HG03139 (cell line): ENCODE measurements at regions not wholly inside any gene's neighbourhood (a gene's known extent, or its start where the extent isn't known, plus 50 kb on each side); places are given as distances from the start of the nearest gene placed in this dataset.
"Not testable (repeated sequence)": the region's sequence is repeated elsewhere in the genome, so short reads cannot be mapped to it uniquely, and the experiment has no call there.

Experiments
- ATAC-seq: cut with Tn5 transposase; IDR thresholded peaks from one replicate; pipeline ENCODE4 v1.9.1; 2021; ENCODE audit not compliant: unreplicated experiment

- no peak for ATAC-seq
Observed at GRCh38 chr22:48315439-48316256, 1512.0 kb downstream of the BRD1 start.

- no peak for ATAC-seq
Observed at GRCh38 chr22:48314073-48314472, 1513.6 kb downstream of the BRD1 start.

DNA sequence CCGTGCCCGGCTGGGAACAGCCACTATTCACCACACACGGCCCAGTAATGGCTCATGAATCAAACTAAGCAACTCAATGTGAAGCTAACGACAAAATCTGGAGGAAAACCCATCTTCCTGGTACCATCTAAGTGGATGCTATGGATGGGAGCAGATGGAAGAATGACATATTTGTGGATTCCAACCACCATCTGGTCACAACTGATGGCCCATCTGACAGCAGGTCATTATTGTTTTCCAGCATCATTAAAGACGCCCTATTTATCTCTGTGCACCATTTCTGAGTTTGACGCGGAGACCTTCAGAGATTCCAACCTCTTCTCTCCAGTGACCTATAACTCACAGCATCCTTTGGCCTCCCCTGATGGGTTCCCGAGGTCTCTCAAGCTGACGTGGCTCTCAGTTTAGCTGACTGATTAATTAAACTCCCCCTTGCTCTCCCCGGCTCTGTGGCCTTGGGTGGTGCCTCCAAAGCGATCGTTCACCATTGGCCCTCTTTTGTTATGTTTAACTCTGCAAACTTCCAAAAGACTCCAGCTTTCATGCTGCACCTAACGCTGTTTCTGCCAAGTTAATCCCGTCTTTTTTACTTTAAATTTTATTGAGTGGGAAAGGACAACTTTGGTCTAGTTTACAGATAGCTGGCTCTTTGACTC is 1514.4 kb downstream of the BRD1 start:
- no peak for ATAC-seq

DNA sequence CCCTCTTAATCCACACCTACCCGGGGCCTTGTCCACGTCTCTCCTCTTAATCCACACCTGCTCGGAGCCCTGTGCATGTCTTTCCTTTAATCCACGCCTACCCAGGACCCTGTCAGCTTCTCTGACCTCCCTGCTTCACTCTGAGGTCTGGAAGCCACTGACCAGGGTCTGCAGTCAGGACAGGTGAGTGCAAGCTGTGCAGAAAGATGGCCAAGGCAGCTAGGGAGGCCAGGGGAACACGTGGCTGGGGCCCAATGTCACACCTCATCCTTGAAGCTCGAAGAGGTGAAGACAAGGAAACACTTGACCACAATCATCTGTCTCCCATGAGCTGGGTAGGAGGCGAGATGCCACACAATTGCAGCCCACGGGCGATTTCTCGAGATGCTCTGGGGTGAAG is 1516.9 kb downstream of the BRD1 start:
- no peak for ATAC-seq

- ATAC-seq: no peak
Observed at GRCh38 chr22:48310289-48310688, 1517.4 kb downstream of the BRD1 start.

DNA sequence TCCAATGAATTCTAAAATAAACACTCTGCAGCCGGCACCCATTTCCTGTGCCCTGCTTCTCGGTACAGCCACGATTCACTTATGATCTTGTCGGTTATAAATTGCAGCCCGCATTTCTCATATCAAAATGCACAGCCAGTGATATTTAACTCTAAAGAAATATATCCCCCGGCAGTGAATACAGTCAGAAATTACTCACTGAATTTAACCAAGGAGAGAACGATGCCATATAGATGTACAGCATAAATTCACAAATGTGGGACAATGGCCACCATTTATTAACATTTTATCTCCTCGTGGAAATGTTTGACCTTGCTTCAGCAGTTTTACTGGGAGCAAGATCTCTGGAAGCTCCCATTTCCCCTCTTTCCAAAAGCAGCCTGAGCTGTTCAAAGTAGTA is 1517.8 kb downstream of the BRD1 start:
- ATAC-seq: no peak

GRCh38 chr22:48309115-48309705 is 1518.5 kb downstream of the BRD1 start:
- no peak for ATAC-seq

GRCh38 chr22:48307931-48308330 is 1519.7 kb downstream of the BRD1 start:
- ATAC-seq: no peak

DNA sequence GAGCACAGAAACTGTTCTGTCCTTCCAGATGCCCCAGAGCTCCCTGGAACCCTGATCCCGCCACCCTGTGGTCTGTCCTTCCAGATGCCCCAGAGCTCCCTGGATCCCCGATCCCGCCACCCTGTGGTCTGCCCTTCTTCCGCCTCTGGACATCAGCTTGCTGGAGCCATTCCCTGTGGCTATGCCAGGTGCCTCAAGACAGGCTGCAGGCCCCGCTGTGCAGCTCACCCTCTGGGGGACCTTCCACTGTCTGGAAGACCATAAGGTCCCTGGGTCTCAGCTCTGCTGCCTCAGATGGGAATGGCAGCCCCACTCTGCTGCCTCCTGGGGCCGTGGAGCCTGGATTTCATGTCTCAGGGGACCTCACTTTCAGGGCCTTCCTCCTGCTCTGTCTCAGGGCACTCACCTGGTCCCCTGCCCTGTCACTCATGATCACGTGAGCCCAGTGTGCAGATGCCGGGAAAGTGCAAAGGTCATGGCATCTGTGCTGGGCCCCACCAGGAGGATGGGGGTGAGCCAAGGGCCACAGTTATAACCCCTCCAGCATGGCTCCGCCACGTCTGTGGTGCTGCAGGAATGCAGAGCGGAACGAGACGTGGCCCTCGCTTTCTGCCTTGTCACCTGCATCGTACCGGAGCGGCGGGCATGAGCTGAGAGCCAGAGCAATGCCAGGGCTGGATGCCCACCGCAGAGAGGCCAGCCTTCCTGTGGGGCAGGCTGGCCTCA is 1520.7 kb downstream of the BRD1 start:
- ATAC-seq: no peak

DNA sequence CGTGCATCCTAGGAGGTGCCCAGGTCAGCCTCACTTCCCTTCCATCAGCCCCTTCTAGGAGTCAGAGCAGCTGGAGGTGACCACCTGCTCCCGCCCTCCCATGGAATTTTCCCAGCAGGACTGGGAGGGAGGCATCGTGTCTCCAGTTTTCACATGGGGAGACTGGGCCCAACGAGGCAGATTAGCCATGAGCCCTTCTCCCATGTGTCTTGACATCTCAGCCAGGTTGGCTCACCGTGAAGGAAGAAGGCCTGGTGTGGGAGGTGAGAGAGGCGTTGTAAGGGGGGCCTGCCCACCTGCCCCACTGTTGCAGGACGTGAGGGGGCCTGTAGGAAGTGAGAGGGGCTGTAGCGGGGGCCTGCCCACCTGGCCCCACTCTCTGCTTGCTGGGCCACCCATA is 1521.4 kb downstream of the BRD1 start:
- ATAC-seq: no peak

DNA sequence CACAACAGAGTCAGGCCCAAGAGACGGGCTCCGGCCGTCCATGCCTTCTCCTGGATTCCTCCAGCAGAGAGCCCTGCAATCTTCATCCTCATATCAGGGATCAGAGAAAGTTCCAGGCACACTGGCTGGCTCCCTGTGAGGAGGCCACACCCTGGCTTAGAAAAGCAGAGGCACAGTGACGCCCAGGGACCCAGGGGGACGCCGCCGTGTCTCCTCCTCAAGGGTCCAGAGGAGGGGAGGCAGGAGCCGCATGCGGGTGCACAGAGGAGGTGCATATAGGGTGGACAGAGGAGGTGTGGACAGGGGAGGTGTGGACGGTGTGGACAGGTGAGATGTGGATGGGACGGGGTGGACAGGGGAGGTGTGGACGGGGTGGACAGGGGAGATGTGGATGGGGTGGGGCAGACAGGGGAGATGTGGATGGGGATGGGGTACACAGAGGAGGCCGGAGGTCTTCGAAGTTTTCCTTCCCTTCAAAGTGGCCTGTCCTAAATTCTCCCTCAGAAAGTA is 1521.9 kb downstream of the BRD1 start:
- no peak for ATAC-seq

DNA sequence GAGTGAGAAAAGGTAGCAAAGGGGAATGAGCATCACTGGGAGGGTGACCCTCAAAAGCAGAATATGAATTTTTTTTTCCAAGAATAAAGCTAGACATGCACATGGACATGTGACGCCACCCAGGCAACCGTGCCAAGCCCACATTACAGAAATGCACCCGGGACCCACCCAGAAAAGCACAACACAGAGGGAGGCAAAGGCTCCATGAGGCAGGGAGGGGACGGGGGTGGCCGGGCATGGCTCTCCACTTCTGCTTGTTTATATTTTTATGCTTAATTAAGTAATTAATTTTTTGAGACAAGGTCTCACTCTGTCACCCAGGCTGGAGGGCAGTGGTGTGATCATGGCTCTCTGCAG is 1524.3 kb downstream of the BRD1 start:
- ATAC-seq: no peak

DNA sequence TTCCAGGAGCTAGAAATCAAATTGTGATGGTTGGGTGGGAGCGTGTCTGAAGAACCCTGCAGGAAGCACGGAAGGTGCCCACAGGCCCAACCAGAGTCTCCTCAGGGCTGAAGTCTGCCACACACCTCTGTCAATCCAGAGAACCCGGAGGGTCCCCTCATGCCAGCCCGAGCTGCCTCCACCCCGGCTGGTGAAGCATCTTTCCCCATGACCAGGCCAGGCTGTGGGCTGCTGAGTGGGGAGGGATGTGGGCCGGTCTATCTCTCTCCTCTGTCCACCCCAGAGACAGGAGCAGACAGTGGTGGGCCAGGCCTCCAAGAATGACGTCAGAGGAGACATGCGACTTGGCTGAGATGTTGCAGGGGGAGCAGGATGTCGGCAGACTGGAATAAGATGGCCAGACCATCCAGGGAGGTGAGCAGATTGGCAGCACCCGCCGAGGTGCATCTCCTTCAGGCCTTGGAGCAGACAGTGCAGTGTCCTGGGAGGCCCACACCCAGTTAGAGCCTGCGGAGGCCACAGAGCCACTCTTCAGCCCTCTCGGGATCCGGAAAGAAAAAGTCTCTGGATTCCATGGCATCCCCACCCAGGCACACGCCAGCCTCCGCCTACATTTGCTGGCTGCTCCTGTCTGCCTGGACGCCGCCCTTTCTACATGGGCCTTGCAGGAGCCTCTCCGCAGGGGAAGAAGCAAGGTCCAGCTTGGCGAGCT is 1524.9 kb downstream of the BRD1 start:
- no peak for ATAC-seq

DNA sequence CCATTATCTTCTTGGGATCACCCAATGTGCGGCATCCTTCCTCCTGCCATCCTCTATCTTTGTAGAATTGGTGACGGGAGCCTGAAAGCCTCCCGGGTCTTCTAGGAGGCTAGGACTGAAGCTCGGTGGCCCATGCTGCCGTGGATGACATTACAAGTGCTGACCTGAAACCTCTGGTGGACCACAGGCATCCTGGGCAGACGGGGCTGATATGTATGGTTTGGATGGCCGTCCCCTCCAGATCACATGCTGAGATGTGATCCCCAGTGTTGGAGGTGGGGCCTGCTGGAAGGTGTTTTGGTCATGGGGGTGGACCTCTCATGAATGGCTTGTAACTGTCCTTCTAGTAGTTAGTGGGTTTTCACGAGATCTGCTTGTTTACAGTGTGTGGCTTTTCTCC is 1525.8 kb downstream of the BRD1 start:
- ATAC-seq: no peak

GRCh38 chr22:48301421-48301820 is 1526.3 kb downstream of the BRD1 start:
- no peak for ATAC-seq

- no peak for ATAC-seq
Observed at GRCh38 chr22:48300877-48301276, 1526.8 kb downstream of the BRD1 start.

DNA sequence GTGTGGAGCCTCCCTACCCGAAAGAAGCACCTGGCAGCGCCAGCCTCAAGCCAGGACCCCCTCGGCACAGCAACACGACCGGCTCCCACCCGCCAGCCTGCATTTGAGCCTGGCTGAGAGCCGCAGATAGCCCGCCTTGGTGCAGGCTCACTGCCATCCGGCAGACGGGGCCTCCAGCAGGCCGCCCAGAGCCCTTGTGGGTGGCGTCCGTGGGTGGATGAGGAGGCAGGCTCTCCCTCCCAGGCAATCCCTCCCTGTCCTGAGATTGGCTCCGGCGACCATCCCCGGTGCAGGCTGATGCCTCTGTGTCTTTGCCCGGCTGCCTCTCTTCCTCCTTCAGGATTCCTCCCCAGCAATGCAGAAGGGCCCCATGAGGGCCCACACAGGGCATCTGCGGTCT is 1527.9 kb downstream of the BRD1 start:
- ATAC-seq: no peak

- ATAC-seq: no peak
Observed at GRCh38 chr22:48299124-48299523, 1528.5 kb downstream of the BRD1 start.

- ATAC-seq: no peak
Observed at GRCh38 chr22:48297296-48297695, 1530.4 kb downstream of the BRD1 start.

DNA sequence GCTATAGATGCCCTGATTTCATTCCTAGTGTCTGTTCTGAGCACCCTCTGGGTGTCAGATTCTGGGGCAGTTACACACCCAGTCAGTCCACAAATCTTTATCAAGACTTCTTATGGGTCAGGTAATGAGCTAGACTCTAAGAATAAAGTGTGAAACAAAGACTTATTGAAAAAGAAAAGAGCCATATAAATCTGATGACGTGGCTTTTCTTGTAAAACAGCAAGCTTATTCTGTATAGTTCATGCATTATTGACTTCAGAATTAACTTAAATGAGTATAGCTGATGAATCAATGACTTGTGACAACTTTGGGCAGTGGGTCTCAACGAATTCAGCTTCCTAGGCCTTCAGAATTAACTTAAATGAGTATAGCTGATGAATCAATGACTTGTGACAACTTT is 1527.5 kb downstream of the TBC1D22A start:
- ATAC-seq: not testable (repeated sequence)
